ENCODE measurements at regions not wholly inside any gene's neighbourhood (a gene's known extent, or its start where the extent isn't known, plus 50 kb on each side); places are given as distances from the start of the nearest gene placed in this dataset.

DNA sequence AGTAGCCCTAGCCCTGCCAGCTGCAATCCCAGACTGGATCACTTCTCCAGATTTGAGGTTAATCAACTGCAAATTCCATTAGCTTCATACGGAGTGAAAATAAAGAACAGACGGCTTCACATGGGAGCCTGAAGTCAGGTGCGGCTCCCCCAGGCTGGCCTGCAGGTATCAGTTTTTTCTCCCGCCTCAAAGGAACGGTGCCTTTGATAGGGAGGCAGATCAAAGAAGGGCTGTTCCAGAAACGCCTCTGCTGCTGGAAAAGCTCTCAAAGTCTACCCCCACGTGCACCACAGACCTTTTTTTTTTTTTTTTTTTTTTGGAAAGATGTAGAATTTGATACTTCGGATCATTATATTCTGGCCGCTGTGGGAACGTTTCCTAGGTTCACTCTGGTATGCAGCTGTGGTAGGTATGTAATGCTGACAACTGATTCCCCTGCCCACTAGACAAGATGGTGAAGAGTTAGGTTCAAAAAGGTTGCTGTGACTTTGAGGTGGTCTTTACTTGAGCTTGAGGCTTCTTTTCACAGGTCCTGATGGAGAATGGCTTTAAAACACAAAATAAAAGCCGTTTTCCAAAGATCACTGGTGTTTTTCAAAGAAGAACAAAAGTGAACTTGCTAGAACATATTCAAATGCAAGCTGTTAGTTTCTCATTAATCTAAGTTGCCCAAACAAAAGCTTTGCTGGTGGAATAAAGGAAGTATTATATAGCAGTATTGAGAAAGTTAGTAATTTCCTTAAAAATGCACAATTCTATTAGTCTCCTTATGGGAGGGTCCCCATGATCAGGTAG, 189.0 kb upstream of the NFIA start:
- Histone ChIP-seq H3K4me1 (no peaks in the 10 kb centered on the region), H3K4me3 (no peak overlapping the region), H3K9me3 (no peaks in the 10 kb centered on the region), H3K36me3 (no peaks in the 10 kb centered on the region), H3K27me3 (ENCODE audit: low read depth) (no peaks in the 10 kb centered on the region), H3K27ac (no peak overlapping the region)
- TF ChIP-seq, protein P1, sequence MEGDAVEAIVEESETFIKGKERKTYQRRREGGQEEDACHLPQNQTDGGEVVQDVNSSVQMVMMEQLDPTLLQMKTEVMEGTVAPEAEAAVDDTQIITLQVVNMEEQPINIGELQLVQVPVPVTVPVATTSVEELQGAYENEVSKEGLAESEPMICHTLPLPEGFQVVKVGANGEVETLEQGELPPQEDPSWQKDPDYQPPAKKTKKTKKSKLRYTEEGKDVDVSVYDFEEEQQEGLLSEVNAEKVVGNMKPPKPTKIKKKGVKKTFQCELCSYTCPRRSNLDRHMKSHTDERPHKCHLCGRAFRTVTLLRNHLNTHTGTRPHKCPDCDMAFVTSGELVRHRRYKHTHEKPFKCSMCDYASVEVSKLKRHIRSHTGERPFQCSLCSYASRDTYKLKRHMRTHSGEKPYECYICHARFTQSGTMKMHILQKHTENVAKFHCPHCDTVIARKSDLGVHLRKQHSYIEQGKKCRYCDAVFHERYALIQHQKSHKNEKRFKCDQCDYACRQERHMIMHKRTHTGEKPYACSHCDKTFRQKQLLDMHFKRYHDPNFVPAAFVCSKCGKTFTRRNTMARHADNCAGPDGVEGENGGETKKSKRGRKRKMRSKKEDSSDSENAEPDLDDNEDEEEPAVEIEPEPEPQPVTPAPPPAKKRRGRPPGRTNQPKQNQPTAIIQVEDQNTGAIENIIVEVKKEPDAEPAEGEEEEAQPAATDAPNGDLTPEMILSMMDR (IDR thresholded peaks at IDR 0.05) = no peak
- no peak for ATAC-seq
- intact Hi-C loops (cut with DNase I) = no loop called here
- no peak for DNase-seq

DNA sequence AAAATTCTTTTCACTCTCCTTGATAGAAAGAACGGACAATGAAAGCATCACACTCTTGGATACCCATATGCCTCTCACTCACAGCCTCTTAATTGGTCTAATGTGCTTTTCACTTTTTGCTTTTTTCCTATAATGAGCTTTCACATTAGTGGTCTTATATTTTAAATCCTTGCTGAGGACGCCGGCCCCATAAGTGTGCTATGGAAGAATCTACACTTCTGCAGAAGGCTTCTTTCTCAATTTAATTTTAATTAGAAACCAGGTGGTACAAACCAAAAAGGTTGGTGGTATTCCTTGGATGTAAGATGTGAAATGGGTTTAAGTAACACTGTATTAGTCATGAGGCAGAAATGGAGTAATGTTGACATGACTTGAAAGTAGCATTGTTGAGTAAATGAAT, 190.6 kb upstream of the NFIA start:
- Histone ChIP-seq H3K4me1 (no peaks in the 10 kb centered on the region), H3K27me3 (ENCODE audit: low read depth) (no peaks in the 10 kb centered on the region), H3K4me3 (no peak overlapping the region), H3K27ac (no peak overlapping the region), H3K36me3 (no peaks in the 10 kb centered on the region), H3K9me3 (no peaks in the 10 kb centered on the region)
- TF ChIP-seq, protein P1 (IDR thresholded peaks at IDR 0.05) = no peak
- ATAC-seq (no peak), DNase-seq (no peak)
- intact Hi-C loops (cut with DNase I) = no loop called here

DNA sequence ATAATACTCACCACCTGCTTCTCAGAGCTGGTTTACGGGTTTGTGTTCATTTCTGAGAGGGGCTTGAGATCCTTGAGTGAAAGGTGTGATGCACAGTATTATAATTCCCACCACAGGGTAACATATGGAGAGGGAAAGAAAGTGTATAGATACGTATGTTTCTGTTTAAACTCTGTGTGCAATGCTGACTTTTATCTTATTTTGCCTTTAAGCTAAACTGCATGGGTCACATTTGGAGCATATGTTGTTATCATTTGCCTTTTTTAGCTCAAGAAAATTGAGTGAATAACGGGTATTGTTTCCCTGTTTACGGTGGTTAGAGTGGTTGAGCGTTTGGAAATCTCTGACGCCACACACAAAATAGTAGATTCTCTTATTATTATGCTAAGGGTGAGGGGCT, 191.1 kb upstream of the NFIA start:
- TF ChIP-seq, protein P1 (IDR thresholded peaks at IDR 0.05) = no peak
- intact Hi-C loops (cut with DNase I) = no loop called here
- H3K4me1 ChIP-seq = no peaks in the 10 kb centered on the region
- H3K27ac ChIP-seq = no peak overlapping the region
- no peaks in the 10 kb centered on the region for H3K9me3 ChIP-seq
- no peaks in the 10 kb centered on the region for H3K36me3 ChIP-seq
- H3K4me3 ChIP-seq = no peak overlapping the region
- no peak for ATAC-seq
- no peak for DNase-seq
- H3K27me3 ChIP-seq (ENCODE audit: low read depth) = no peaks in the 10 kb centered on the region

DNA sequence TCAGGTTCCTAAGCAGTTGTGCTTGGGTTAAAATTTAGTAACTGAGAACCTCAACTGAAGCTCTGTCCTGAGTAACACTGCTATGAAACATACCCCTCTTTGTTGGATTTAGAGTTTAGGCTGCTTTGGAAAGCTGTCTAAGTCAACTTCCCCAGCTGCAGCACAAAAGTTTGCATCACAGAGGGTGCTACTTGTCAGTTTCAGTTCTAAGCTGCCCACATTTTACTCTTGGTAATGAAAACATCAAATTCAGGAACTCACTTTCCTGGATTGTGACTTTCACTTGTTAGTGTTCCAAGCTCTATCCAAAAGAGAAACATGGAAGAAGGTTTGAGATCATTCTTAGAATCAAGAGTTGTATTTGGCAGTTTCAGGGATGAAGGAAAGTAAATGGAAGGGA, 191.7 kb upstream of the NFIA start:
- H3K4me1 ChIP-seq = no peaks in the 10 kb centered on the region
- H3K4me3 ChIP-seq = no peak overlapping the region
- no peak overlapping the region for H3K27ac ChIP-seq
- ATAC-seq (no peak), DNase-seq (no peak)
- H3K36me3 ChIP-seq = no peaks in the 10 kb centered on the region
- TF ChIP-seq, protein P1 (IDR thresholded peaks at IDR 0.05) = no peak
- H3K27me3 ChIP-seq (ENCODE audit: low read depth) = no peaks in the 10 kb centered on the region
- no peaks in the 10 kb centered on the region for H3K9me3 ChIP-seq
- intact Hi-C loops (cut with DNase I) = no loop called here

DNA sequence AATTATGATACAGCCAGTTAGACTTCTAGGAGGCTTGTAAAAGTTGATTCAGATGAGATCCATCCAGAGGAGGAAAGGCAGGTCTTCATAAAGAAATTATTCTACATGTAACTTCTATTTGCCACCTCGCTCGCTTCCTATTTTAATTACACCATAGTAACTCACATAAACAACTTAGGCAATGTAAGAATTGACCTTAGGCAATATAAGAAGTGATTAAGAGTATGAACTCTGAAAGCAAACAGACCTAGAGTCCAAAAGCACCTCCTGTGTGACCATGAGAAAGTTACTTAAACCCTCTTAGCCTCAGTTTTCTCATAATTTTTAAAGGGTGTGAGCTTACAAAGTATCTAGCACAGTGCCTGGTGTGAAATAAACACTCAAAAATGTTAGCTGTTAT, 192.7 kb upstream of the NFIA start:
- no peak overlapping the region for H3K27ac ChIP-seq
- intact Hi-C loops (cut with DNase I) = no loop called here
- no peaks in the 10 kb centered on the region for H3K9me3 ChIP-seq
- no peaks in the 10 kb centered on the region for H3K36me3 ChIP-seq
- no peak for ATAC-seq
- no peaks in the 10 kb centered on the region for H3K4me1 ChIP-seq
- H3K4me3 ChIP-seq = no peak overlapping the region
- TF ChIP-seq, protein P1 (IDR thresholded peaks at IDR 0.05) = no peak
- H3K27me3 ChIP-seq (ENCODE audit: low read depth) = no peaks in the 10 kb centered on the region
- no peak for DNase-seq
